Stimulated activated naive CD8-positive, alpha-beta T cell treated with anti-CD3 and anti-CD28 coated beads, Interleukin-15, Interleukin-2, amounts not matched to agents 100 U/mL and 50 U/mL, for 24 hours (primary cell): ENCODE measurements at regions not wholly inside any gene's neighbourhood (a gene's known extent, or its start where the extent isn't known, plus 50 kb on each side); places are given as distances from the start of the nearest gene placed in this dataset.
"Not testable (repeated sequence)": the region's sequence is repeated elsewhere in the genome, so short reads cannot be mapped to it uniquely, and the experiment has no call there.

Source experiments
- ATAC-seq: fragments of 150-1000 bp; cut with Tn5 transposase; one replicate; pipeline ENCODE4 v1.10.0; 2021
- DNase-seq: peaks from one replicate; pipeline ENCODE4 v3.0.0; 2021

GRCh38 chr20:22690616-22691179 is 106.3 kb upstream of the FOXA2 start:
- DNase-seq (no peak), ATAC-seq (no peak)

- DNase-seq (peak; percentile 51), ATAC-seq (peak; percentile 63)
Measured at GRCh38 chr20:22691369-22692118, 107.2 kb upstream of the FOXA2 start.

GRCh38 chr20:22692119-22692475 is 107.7 kb upstream of the FOXA2 start:
- no peak for DNase-seq
- ATAC-seq = no peak

DNA sequence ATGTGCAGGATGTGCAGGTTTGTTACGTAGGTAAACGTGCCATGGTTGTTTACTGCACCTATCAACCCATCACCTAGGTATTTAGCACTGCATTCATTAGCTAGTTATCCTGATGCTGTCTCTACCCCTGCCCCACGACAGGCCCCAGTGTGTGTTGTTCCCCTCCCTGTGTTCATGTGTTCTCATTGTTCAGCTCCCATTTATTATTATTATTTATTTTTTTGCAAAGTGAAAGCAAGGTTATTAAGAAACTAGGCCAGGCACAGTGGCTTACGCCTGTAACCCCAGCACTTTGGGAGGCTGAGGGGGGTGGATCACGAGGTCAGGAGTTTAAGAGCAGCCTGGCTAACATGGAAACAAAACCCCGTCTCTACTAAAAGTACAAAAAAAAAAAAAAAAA is 108.2 kb upstream of the FOXA2 start:
- not testable (repeated sequence) for ATAC-seq

GRCh38 chr20:22696759-22697158 is 112.4 kb upstream of the FOXA2 start:
- DNase-seq = no peak
- ATAC-seq = no peak

More for the DNA sequence above, 108.2 kb upstream of the FOXA2 start:
- not testable (repeated sequence) for DNase-seq

DNA sequence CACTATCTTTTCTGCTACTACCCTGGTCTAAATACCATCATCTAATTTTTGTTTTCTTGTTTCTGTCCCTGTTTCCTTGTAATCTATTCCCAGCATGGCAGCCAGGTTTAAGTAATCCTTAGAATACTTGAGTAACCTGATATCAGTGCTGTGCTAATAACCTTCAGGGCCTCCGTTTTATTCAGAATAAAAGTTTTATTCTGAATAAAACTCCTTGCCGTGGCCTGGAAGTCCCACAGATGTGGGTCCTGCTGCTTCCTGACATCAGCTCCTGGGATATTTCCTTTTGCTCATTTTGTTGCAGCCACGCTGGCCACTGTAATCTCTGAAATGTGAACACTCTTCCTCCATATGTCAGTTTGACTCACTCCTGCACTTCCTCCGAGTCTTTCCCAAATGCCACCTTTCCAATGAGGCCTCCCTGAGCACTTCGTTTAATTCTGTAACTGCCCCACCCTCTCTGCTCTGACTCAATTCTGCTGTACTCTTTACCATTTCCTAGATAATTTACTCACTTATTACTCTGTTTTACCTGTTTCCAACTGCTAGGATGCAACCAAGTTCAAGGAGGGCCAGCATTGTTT is 114.0 kb upstream of the FOXA2 start:
- ATAC-seq (no peak), DNase-seq (no peak)

DNA sequence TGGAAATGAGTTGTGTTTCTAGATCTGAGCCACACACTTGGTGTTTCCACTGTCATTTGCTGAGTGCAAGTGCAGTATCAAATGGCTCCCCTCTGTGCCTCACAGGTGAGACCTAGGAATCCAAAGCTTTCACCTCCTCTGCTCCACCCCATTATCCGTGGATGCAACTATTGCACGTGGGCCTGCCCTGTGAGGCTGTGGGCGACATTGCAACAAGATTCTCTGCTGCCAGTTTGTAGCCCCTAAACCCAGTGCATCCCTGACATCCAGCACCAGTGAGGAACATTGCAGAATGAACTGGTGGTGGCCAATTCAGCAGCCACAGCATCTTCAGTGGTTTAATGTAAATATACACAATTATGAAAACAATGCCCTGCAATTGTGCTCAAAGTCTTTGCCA is 115.0 kb upstream of the FOXA2 start:
- ATAC-seq (no peak), DNase-seq (no peak)

- no peak for ATAC-seq
- no peak for DNase-seq
Measured at GRCh38 chr20:22700367-22700766, 116.0 kb upstream of the FOXA2 start.

DNA sequence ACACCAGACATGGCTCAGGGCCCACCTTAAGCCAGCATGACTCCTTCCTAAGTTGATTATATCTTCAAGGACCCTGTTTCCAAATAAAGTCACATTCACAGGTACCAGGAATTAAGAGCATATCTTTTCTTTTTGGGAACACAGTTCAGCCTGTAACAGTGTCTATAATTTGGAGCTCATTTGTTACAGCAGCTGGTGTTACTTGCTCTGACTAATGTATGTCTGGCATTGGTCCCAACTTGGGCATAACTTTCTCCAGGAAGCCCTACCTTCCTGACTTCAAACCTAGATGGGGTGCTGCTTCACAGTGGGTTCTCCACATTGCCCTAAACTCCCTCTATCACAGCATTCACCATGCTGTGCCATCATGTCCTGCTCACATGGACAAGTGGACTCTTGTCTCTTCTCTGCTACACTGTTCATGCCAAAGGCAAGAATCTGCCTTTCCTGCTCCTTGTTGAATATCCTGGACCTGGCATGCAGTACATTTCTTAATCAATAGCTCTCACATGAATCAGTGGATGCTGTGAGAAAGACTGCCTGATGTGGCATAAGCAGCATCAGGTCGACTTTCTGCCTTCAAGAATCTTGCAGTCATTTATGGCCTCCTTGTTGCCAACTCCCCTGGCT is 117.4 kb upstream of the FOXA2 start:
- ATAC-seq (no peak), DNase-seq (no peak)

GRCh38 chr20:22703843-22704242 is 119.5 kb upstream of the FOXA2 start:
- ATAC-seq (no peak), DNase-seq (no peak)

GRCh38 chr20:22711971-22712755 is 127.8 kb upstream of the FOXA2 start:
- DNase-seq = no peak
- no peak for ATAC-seq

GRCh38 chr20:22716821-22717351 is 132.5 kb upstream of the FOXA2 start:
- DNase-seq (no peak), ATAC-seq (no peak)

GRCh38 chr20:22717466-22717865 is 133.1 kb upstream of the FOXA2 start:
- ATAC-seq = no peak
- no peak for DNase-seq

GRCh38 chr20:22719167-22719591 is 134.8 kb upstream of the FOXA2 start:
- DNase-seq = no peak
- no peak for ATAC-seq

DNA sequence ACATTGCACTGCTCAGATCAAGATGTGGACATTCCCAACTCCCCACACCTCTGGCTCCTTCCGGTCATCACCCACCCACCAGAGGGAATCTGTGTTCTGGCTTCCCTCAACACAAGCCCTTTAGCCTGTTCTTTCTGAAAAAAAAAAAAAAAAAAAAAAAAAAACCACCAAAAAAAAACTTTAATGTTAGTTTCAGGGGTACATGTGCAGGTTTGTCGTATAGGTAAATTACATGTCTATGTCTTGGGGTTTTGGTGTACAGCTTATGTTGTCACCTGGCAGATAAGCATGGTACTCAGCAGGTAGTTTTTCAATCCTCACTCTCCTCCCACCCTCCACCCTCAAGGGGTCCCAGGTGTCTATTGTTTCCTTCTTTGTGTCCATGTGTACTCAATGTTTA is 135.8 kb upstream of the FOXA2 start:
- no peak for ATAC-seq
- no peak for DNase-seq

GRCh38 chr20:22722811-22723210 is 138.4 kb upstream of the FOXA2 start:
- DNase-seq (no peak), ATAC-seq (no peak)

GRCh38 chr20:22723659-22724058 is 139.3 kb upstream of the FOXA2 start:
- ATAC-seq = no peak
- no peak for DNase-seq

DNA sequence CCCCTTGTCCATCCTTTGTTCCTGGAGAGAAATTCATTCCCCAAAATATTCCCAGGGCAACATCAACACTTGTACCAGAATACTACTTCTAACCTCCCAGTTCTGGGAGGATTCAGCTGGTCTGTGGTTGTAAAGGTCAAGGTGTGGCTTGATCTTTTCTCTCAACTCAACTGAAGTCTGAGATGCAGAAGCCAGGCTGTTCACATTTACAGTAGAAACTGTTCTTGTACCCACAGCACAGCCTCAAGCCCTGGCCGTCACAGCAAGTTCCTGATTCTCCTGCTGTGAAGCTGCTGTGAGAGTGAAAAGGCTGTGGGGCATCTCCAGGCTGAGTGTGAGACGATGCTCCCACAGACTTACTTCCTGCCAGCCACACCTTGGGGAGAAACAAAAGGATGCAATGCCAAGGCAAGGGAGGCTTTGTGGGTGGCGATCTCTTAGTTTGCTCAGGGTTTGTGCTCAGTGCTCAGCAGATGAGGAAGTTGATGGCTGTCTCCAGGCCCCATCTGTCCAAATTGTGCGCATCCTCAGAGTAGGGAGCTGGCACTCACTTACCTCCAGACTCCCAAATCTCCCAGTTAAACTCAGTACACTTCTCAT is 143.9 kb upstream of the FOXA2 start:
- DNase-seq (no peak), ATAC-seq (no peak)

- DNase-seq (no peak), ATAC-seq (no peak)
Measured at GRCh38 chr20:22729180-22729579, 144.8 kb upstream of the FOXA2 start.

- DNase-seq (no peak), ATAC-seq (no peak)
Measured at GRCh38 chr20:22729616-22730236, 145.4 kb upstream of the FOXA2 start.

- ATAC-seq = no peak
- no peak for DNase-seq
Measured at GRCh38 chr20:22732751-22733150, 148.4 kb upstream of the FOXA2 start.
